ENCODE measurements at regions not wholly inside any gene's neighbourhood (a gene's known extent, or its start where the extent isn't known, plus 50 kb on each side); places are given as distances from the start of the nearest gene placed in this dataset.

- H3K27ac ChIP-seq, result no peak overlapping the region
- TF ChIP-seq CTCF (conservative IDR thresholded peaks at IDR 0.05) (no peak), ZFX (IDR thresholded peaks at IDR 0.05) (no peak)
Observed at GRCh38 chr9:100913257-100913656, 115.3 kb upstream of the PLPPR1 start.

DNA sequence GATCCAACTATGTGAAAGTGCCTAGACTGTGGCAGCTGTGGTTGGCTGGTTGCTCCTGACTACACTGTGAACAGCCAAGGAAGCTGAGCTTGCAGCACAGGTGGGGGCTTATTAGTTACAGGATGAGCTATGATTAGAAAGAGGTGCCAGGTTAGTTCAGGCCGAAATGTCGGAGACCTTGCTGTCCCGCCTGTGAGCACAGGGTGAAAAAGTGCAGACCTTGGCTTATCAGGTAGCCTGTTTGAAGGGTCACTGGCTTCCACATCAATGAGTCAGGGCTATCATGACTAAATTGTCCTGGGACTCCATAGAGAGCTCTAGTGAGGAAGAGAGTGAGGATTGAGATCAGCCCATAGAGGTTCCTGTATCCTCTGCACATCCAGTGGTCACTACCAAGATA lies 114.3 kb upstream of the PLPPR1 start:
- no peak overlapping the region for H3K27ac ChIP-seq
- TF ChIP-seq CTCF (conservative IDR thresholded peaks at IDR 0.05) (no peak), ZFX (IDR thresholded peaks at IDR 0.05) (no peak)

DNA sequence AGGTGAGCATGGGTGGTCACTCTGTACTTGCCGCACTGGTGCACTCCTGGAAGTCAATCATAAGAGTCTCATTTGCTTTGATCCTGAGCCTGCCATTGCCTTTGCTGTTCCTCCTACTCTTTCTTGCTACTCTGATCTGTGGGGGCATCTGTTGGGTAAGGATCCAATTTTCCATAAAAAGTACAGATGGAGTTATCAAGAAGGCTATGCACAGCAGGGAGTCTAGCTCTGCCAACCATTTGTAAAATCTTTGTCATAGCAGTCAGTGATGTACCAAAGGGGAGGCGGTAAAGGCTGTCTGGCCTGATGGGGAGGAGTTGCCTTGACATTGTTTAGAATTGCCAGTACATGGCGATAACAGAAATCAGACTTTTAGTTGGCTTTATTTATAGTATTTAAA lies 109.0 kb upstream of the PLPPR1 start:
- no peak overlapping the region for H3K27ac ChIP-seq
- TF ChIP-seq ZFX (IDR thresholded peaks at IDR 0.05), result no peak

DNA sequence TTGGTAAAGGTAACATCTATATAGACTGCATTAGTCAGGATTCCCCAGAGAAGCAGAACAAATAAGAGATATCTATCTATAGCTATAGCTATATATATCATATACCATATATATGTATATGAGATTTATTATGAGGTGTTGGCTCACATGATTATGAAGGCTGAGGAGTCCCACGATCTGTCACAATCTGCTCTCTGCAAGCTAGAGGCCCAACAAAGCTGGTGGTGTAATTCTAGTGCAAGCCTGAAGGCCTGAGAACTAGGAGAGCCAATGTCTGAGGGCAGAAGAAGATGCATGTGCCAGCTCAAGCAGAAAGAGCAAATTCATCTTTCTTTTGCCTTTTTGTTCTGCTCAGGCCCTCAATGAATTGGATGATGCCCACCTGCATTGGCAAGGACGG lies 102.2 kb upstream of the PLPPR1 start:
- H3K27ac ChIP-seq, result no peak overlapping the region
- TF ChIP-seq ZFX (IDR thresholded peaks at IDR 0.05) (no peak), CTCF (conservative IDR thresholded peaks at IDR 0.05) (no peak)

- no peak overlapping the region for H3K27ac ChIP-seq
- no peak for TF ChIP-seq CTCF (conservative IDR thresholded peaks at IDR 0.05)
- no peak for TF ChIP-seq ZFX (IDR thresholded peaks at IDR 0.05)
Observed at GRCh38 chr9:100927763-100928162, 100.8 kb upstream of the PLPPR1 start.

- no peak overlapping the region for H3K27ac ChIP-seq
- no peak for TF ChIP-seq ZFX (IDR thresholded peaks at IDR 0.05)
Observed at GRCh38 chr9:100933656-100934055, 94.9 kb upstream of the PLPPR1 start.

DNA sequence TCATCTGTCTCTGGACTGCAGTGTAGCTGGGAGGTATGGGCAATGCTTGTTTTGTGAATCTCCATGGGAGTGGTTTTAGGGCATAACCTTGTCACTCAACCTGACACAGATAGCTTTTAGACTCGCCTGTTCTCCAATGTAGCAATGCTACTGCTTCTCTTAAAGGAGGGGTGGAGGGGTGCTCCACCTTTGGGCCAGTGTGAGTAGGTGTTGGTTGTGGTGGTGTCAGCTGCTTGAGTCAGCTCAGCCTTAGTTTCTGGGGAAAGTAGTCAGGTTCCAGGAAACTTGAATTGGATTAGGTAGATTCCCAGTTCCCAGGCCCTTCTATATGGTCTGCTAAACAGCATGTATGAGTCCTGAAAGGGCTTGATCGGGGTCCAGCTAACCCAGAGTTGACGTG lies 91.1 kb upstream of the PLPPR1 start:
- TF ChIP-seq CTCF (conservative IDR thresholded peaks at IDR 0.05) (no peak), ZFX (IDR thresholded peaks at IDR 0.05) (no peak)
- H3K27ac ChIP-seq, result no peak overlapping the region

- TF ChIP-seq CTCF (conservative IDR thresholded peaks at IDR 0.05) (no peak), ZFX (IDR thresholded peaks at IDR 0.05) (no peak)
- H3K27ac ChIP-seq, result no peak overlapping the region
Observed at GRCh38 chr9:100938507-100938906, 90.0 kb upstream of the PLPPR1 start.

GRCh38 chr9:100939636-100940035 lies 88.9 kb upstream of the PLPPR1 start:
- H3K27ac ChIP-seq, result no peak overlapping the region
- TF ChIP-seq ZFX (IDR thresholded peaks at IDR 0.05) (no peak), CTCF (conservative IDR thresholded peaks at IDR 0.05) (no peak)

All from C4-2B (cell line).